A549 (cell line): ENCODE measurements at regions not wholly inside any gene's neighbourhood (a gene's known extent, or its start where the extent isn't known, plus 50 kb on each side); places are given as distances from the start of the nearest gene placed in this dataset.

Source experiments
- ATAC-seq, 2 experiments: fragments of 200-7000 bp in 1 of 2; fragments of >200 bp in 1 of 2; cut with Nextera tagmentation in 1 of 2; cut with Tn5 transposase in 1 of 2; 3 replicates each; pipeline versions ENCODE4 v1.8.0 to v1.9.1; 2018 to 2020; ENCODE audit warnings: mild to moderate bottlenecking in 1 of 2, moderate library complexity in 1 of 2
- CTCF ChIA-PET: fragments of 300-600 bp; sonication (Branson Sonifier 250); formaldehyde crosslinking; extraction: SDS; loops from one replicate; lab custom pipeline; 2021; ENCODE audit warnings: antibody characterized with exemption, inconsistent platforms; lab: Yijun Ruan, JAX
- POLR2A ChIA-PET: fragments of 350-600 bp; formaldehyde crosslinking; extraction: SDS; loops from one replicate; lab custom pipeline; 2021; ENCODE audit warnings: antibody characterized with exemption, inconsistent platforms; lab: Yijun Ruan, JAX
- DNase-seq, 2 experiments: peaks; one replicate each; pipeline versions ENCODE4 v3.0.0 to v3.0.0-alpha.2; 2011 to 2016; ENCODE audit warnings: low read depth in 1 of 2, low spot score in 1 of 2
- FAIRE-seq: peaks from 2 replicates; lab custom pipeline; 2011; peaks lifted over from hg19 to GRCh38; lab: Jason Lieb, UNC
- H3K27ac ChIP-seq, 2 experiments: fragments of >200 bp; sonication (Bioruptor Twin); formaldehyde crosslinking; 3 replicates each; pipeline ENCODE4 v1.5.1; 2016 to 2017
- H3K4me1 ChIP-seq: fragments of >200 bp; sonication (Bioruptor Twin); formaldehyde crosslinking; 3 replicates; pipeline ENCODE4 v1.6.1; 2016
- H3K4me2 ChIP-seq: fragments of >200 bp; sonication (Bioruptor Twin); formaldehyde crosslinking; 3 replicates; pipeline ENCODE4 v1.6.1; 2016
- H3K4me3 ChIP-seq: fragments of >200 bp; sonication (Bioruptor Twin); formaldehyde crosslinking; 3 replicates; pipeline ENCODE4 v1.5.1; 2016
- H3K9me3 ChIP-seq: fragments of >200 bp; sonication (Bioruptor Twin); formaldehyde crosslinking; 3 replicates; pipeline ENCODE4 v1.6.1; 2016
- BCL3 ChIP-seq: fragments of >200 bp; sonication (Bioruptor Twin); formaldehyde crosslinking; IDR thresholded peaks from 3 replicates; pipeline ENCODE4 v1.6.1; 2016
- CBX2 ChIP-seq: fragments of 200-600 bp; sonication (generic); IDR thresholded peaks from 2 replicates; pipeline ENCODE4 v1.6.1; 2016; ENCODE audit warnings: low read depth, mild to moderate bottlenecking, borderline replicate concordance
- CBX8 ChIP-seq: fragments of 200-600 bp; sonication (generic); IDR thresholded peaks from 2 replicates; pipeline ENCODE4 v1.6.1; 2016
- CHD2 ChIP-seq: fragments of 150-350 bp; IDR thresholded peaks from 2 replicates; pipeline ENCODE4 v1.6.1; 2014; ENCODE audit warnings: low read length; ENCODE audit not compliant: partially characterized antibody
- CHD4 ChIP-seq: fragments of 200-600 bp; sonication (generic); IDR thresholded peaks from 2 replicates; pipeline ENCODE4 v1.6.1; 2016; ENCODE audit warnings: antibody characterized with exemption, mild to moderate bottlenecking, borderline replicate concordance
- ESRRA ChIP-seq: fragments of 150-350 bp; IDR thresholded peaks from 2 replicates; pipeline ENCODE4 v1.6.1; 2014; ENCODE audit warnings: mild to moderate bottlenecking, low read length, borderline replicate concordance
- FOSB ChIP-seq: fragments of 250-450 bp; sonication (Bioruptor Pico); IDR thresholded peaks from 2 replicates; pipeline ENCODE4 v1.5.0; 2020; ENCODE audit warnings: mild to moderate bottlenecking, moderate library complexity
- HDAC2 ChIP-seq: fragments of 200-600 bp; sonication (generic); IDR thresholded peaks from 2 replicates; pipeline ENCODE4 v1.6.1; 2016
- HEYL ChIP-seq: fragments of 250-450 bp; sonication (Bioruptor Pico); IDR thresholded peaks from 2 replicates; pipeline ENCODE4 v1.8.0; 2021; ENCODE audit warnings: mild to moderate bottlenecking, moderate library complexity
- HOXA7 ChIP-seq: fragments of 250-450 bp; sonication (Bioruptor Pico); IDR thresholded peaks from 2 replicates; pipeline ENCODE4 v1.5.0; 2020; ENCODE audit warnings: mild to moderate bottlenecking, moderate library complexity
- HOXB13 ChIP-seq: fragments of 250-450 bp; sonication (Bioruptor Pico); IDR thresholded peaks from 2 replicates; pipeline ENCODE4 v1.5.0; 2020; ENCODE audit warnings: low read depth, mild to moderate bottlenecking, moderate library complexity
- KDM1A ChIP-seq: fragments of 200-600 bp; sonication (generic); IDR thresholded peaks from 2 replicates; pipeline ENCODE4 v1.6.1; 2016; ENCODE audit warnings: low read depth, mild to moderate bottlenecking
- KDM5A ChIP-seq: fragments of 200-600 bp; sonication (generic); IDR thresholded peaks from 2 replicates; pipeline ENCODE4 v1.6.1; 2016; ENCODE audit warnings: antibody characterized with exemption, mild to moderate bottlenecking
- MAFK ChIP-seq: fragments of 450-650 bp; IDR thresholded peaks from 2 replicates; pipeline ENCODE4 v1.6.1; 2014; ENCODE audit not compliant: partially characterized antibody
- MYC ChIP-seq: IDR thresholded peaks from 2 replicates; pipeline ENCODE4 v1.6.1; 2012; ENCODE audit warnings: mild to moderate bottlenecking, inconsistent platforms, low read length, improper control_type of control experiment, borderline replicate concordance
- POLR2A ChIP-seq: IDR thresholded peaks from 2 replicates; pipeline ENCODE4 v1.6.1; 2012; ENCODE audit warnings: mild to moderate bottlenecking, low read length
- RNF2 ChIP-seq: fragments of 200-600 bp; sonication (generic); IDR thresholded peaks from 2 replicates; pipeline ENCODE4 v1.6.1; 2016; ENCODE audit warnings: low read depth, mild to moderate bottlenecking, antibody characterized with exemption, moderate library complexity, borderline replicate concordance
- SMC3 ChIP-seq: fragments of >200 bp; sonication (Bioruptor Twin); formaldehyde crosslinking; IDR thresholded peaks from 3 replicates; pipeline ENCODE4 v1.6.1; 2018; ENCODE audit warnings: inconsistent platforms
- ZC3H11A ChIP-seq: fragments of 450-650 bp; IDR thresholded peaks from 2 replicates; pipeline ENCODE4 v1.6.1; 2014; ENCODE audit warnings: antibody characterized with exemption, mild to moderate bottlenecking
- WGBS: methylation state at CpG from one replicate; pipeline ENCODE4 v1.1.6; 2017; ENCODE audit errors: missing lambda C conversion rate; 5-methylcytosine and 5-hydroxymethylcytosine counted together
- TF ChIP-seq, protein P1 (sequence below): IDR thresholded peaks from 2 replicates; pipeline ENCODE4 v1.6.1; 2012
- TF ChIP-seq, protein P2 (sequence below): fragments of >200 bp; sonication (Bioruptor Twin); formaldehyde crosslinking; IDR thresholded peaks from 2 replicates; pipeline ENCODE4 v1.6.1; 2016
- TF ChIP-seq, protein P3 (sequence below): fragments of >200 bp; sonication (Bioruptor Twin); formaldehyde crosslinking; IDR thresholded peaks from 3 replicates; pipeline ENCODE4 v1.5.1; 2016
- TF ChIP-seq, protein P4 (sequence below): IDR thresholded peaks from 2 replicates; pipeline ENCODE4 v1.6.1; 2012

GRCh38 chr2:221205103-221205673 lies 366.9 kb downstream of the EPHA4 start:
- ChIA-PET CTCF (no interaction called here), POLR2A (no interaction called here)
- no peaks in the 10 kb centered on the region for H3K9me3 ChIP-seq
- TF ChIP-seq SMC3: no peak
- no peak for TF ChIP-seq BCL3
- TF ChIP-seq, protein P1, sequence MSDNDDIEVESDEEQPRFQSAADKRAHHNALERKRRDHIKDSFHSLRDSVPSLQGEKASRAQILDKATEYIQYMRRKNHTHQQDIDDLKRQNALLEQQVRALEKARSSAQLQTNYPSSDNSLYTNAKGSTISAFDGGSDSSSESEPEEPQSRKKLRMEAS: no peak
- TF ChIP-seq CHD2: no peak
- TF ChIP-seq HEYL (CRISPR knock-in tag): no peak
- no peak for TF ChIP-seq HDAC2
- TF ChIP-seq HOXA7 (CRISPR knock-in tag): no peak
- TF ChIP-seq CHD4: no peak
- TF ChIP-seq KDM5A: no peak
- no peak for TF ChIP-seq RNF2
- TF ChIP-seq, protein P2, sequence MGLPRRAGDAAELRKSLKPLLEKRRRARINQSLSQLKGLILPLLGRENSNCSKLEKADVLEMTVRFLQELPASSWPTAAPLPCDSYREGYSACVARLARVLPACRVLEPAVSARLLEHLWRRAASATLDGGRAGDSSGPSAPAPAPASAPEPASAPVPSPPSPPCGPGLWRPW: no peak
- TF ChIP-seq MYC: no peak
- DNase-seq (no peak), ATAC-seq (no peak), FAIRE-seq (no peak)
- H3K27ac ChIP-seq: no peak overlapping the region
- 5% methylated on average over 5 of the region's 5 CpGs for WGBS
- H3K4me2 ChIP-seq: no peak overlapping the region
- H3K4me3 ChIP-seq: no peak overlapping the region
- no peaks in the 10 kb centered on the region for H3K4me1 ChIP-seq

GRCh38 chr2:221210686-221211085 lies 361.4 kb downstream of the EPHA4 start:
- WGBS: 4% methylated on average over 2 of the region's 2 CpGs
- H3K4me3 ChIP-seq: no peak overlapping the region
- TF ChIP-seq HEYL (CRISPR knock-in tag): no peak
- TF ChIP-seq FOSB: no peak
- H3K27ac ChIP-seq: no peak overlapping the region
- FAIRE-seq (no peak), ATAC-seq (no peak), DNase-seq (no peak)
- H3K9me3 ChIP-seq: no peaks in the 10 kb centered on the region
- H3K4me2 ChIP-seq: no peak overlapping the region
- no peaks in the 10 kb centered on the region for H3K4me1 ChIP-seq
- ChIA-PET POLR2A (no interaction called here), CTCF (no interaction called here)

GRCh38 chr2:221211653-221212052 lies 360.5 kb downstream of the EPHA4 start:
- DNase-seq (no peak), FAIRE-seq (no peak), ATAC-seq (no peak)
- TF ChIP-seq CBX2 (no peak), CBX8 (no peak), HOXA7 (CRISPR knock-in tag) (no peak), HOXB13 (CRISPR knock-in tag) (no peak), KDM1A (no peak), CHD4 (no peak), POLR2A (no peak), ESRRA (no peak), ZC3H11A (no peak), MAFK (no peak)
- TF ChIP-seq, protein P3, sequence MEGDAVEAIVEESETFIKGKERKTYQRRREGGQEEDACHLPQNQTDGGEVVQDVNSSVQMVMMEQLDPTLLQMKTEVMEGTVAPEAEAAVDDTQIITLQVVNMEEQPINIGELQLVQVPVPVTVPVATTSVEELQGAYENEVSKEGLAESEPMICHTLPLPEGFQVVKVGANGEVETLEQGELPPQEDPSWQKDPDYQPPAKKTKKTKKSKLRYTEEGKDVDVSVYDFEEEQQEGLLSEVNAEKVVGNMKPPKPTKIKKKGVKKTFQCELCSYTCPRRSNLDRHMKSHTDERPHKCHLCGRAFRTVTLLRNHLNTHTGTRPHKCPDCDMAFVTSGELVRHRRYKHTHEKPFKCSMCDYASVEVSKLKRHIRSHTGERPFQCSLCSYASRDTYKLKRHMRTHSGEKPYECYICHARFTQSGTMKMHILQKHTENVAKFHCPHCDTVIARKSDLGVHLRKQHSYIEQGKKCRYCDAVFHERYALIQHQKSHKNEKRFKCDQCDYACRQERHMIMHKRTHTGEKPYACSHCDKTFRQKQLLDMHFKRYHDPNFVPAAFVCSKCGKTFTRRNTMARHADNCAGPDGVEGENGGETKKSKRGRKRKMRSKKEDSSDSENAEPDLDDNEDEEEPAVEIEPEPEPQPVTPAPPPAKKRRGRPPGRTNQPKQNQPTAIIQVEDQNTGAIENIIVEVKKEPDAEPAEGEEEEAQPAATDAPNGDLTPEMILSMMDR: no peak
- TF ChIP-seq, protein P4, sequence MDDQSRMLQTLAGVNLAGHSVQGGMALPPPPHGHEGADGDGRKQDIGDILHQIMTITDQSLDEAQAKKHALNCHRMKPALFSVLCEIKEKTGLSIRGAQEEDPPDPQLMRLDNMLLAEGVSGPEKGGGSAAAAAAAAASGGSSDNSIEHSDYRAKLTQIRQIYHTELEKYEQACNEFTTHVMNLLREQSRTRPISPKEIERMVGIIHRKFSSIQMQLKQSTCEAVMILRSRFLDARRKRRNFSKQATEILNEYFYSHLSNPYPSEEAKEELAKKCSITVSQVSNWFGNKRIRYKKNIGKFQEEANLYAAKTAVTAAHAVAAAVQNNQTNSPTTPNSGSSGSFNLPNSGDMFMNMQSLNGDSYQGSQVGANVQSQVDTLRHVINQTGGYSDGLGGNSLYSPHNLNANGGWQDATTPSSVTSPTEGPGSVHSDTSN: no peak
- TF ChIP-seq, protein P1: no peak
- Histone ChIP-seq H3K4me2 (no peak overlapping the region), H3K9me3 (no peaks in the 10 kb centered on the region), H3K4me3 (no peak overlapping the region), H3K27ac (no peak overlapping the region), H3K4me1 (no peaks in the 10 kb centered on the region)
- WGBS: 70% methylated on average over 3 of the region's 3 CpGs
- CTCF ChIA-PET: no interaction called here
- POLR2A ChIA-PET: no interaction called here
